ENCODE measurements at regions not wholly inside any gene's neighbourhood (a gene's known extent, or its start where the extent isn't known, plus 50 kb on each side); places are given as distances from the start of the nearest gene placed in this dataset.

DNA sequence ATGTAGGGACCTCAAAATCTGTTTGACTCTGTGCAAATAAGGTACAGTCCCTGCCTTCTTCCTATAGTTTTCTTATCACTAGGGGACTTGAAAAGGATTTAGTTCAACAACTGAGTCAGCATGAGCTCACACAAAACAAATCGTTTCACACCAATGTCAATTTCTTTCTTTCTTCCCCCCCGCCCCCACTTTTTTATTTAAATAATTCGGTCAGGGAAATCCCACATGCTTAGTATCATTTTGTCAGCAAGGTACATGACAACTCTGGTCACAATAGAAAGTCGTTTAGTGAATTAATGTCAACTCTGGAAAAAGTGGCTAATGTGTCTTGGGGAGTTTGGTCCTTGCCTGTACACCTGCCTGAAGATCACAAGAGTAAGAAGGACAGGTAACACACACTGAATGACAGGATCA is 232.2 kb upstream of the PLEKHG7 start:
- Mint-ChIP-seq H3K36me3 (no peaks in the 10 kb centered on the region), H3K27ac (no peak overlapping the region), H3K9me3 (peaks cover 6% of the 10 kb centered on the region), H3K27me3 (no peaks in the 10 kb centered on the region), H3K4me3 (no peak overlapping the region), H3K4me1 (ENCODE audit: unreplicated experiment) (peaks cover 28% of the 10 kb centered on the region)
- TF ChIP-seq, protein P1, sequence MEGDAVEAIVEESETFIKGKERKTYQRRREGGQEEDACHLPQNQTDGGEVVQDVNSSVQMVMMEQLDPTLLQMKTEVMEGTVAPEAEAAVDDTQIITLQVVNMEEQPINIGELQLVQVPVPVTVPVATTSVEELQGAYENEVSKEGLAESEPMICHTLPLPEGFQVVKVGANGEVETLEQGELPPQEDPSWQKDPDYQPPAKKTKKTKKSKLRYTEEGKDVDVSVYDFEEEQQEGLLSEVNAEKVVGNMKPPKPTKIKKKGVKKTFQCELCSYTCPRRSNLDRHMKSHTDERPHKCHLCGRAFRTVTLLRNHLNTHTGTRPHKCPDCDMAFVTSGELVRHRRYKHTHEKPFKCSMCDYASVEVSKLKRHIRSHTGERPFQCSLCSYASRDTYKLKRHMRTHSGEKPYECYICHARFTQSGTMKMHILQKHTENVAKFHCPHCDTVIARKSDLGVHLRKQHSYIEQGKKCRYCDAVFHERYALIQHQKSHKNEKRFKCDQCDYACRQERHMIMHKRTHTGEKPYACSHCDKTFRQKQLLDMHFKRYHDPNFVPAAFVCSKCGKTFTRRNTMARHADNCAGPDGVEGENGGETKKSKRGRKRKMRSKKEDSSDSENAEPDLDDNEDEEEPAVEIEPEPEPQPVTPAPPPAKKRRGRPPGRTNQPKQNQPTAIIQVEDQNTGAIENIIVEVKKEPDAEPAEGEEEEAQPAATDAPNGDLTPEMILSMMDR (conservative IDR thresholded peaks at IDR 0.05) = no peak
- no peak for DNase-seq (ENCODE audit: extremely low spot score, unreplicated experiment)

DNA sequence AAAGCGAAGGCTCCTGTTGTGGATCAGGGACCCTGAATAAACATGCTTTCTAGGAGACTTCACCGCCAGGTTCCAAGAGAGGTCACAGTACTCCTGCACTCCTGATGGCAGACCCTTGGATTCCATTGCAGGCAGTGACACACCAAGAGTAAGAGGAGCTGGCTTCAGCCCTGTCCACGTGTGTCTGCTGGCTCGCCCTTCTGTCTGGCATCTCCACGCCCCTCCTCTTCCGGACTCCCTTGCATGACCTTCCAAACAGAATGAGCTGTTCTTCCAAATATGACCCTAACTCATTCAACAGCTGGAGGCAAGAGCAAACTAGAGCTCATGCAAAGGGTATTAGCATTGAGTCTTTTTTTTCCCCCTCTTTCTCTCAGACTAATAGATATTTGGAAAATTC is 233.0 kb upstream of the PLEKHG7 start:
- no peak overlapping the region for H3K4me3 Mint-ChIP-seq

DNA sequence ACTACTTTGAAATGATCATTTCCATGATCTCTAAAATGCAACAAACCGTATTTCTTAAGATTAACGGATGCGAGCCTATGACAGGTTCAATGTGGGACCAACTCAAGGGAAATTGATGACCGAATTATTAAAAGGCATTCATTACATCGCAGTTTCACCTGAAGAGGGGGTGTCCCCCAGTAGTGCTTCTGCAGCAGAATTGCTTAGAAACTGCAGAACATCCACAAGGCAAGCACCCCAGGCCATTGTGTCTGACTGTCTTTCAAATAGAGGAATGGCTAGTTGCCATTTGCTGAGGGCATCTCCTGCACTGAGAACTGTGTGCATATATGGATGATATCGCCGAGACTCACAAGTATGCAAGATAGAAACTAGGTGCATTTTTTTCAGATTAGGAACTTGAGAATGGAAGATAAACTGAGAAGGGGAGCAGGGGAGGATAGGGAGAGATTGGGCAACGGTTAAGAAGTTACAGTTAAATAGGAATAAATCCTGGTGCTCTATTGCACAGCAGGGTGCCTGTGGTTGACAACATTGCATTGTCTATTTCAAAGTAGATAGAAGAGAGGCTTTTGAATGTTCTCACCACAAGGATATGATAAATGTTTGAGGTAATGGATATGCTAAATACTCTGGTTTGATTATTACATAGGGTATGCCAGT is 234.3 kb upstream of the PLEKHG7 start:
- DNase-seq (ENCODE audit: extremely low spot score, unreplicated experiment) = no peak
- H3K4me3 Mint-ChIP-seq = no peak overlapping the region
- peaks cover 5% of the 10 kb centered on the region for H3K9me3 Mint-ChIP-seq
- TF ChIP-seq, protein P1 (conservative IDR thresholded peaks at IDR 0.05) = no peak
- H3K4me1 Mint-ChIP-seq (ENCODE audit: unreplicated experiment) = peaks cover 34% of the 10 kb centered on the region
- H3K27me3 Mint-ChIP-seq = no peaks in the 10 kb centered on the region
- H3K36me3 Mint-ChIP-seq = no peaks in the 10 kb centered on the region
- no peak overlapping the region for H3K27ac Mint-ChIP-seq

More for the DNA sequence above, 233.0 kb upstream of the PLEKHG7 start:
- peaks cover 30% of the 10 kb centered on the region for H3K4me1 Mint-ChIP-seq (ENCODE audit: unreplicated experiment)
- H3K27ac Mint-ChIP-seq = no peak overlapping the region
- H3K9me3 Mint-ChIP-seq = peaks cover 5% of the 10 kb centered on the region
- no peak for DNase-seq (ENCODE audit: extremely low spot score, unreplicated experiment)
- TF ChIP-seq, protein P1 (conservative IDR thresholded peaks at IDR 0.05) = no peak
- no peaks in the 10 kb centered on the region for H3K36me3 Mint-ChIP-seq
- no peaks in the 10 kb centered on the region for H3K27me3 Mint-ChIP-seq

DNA sequence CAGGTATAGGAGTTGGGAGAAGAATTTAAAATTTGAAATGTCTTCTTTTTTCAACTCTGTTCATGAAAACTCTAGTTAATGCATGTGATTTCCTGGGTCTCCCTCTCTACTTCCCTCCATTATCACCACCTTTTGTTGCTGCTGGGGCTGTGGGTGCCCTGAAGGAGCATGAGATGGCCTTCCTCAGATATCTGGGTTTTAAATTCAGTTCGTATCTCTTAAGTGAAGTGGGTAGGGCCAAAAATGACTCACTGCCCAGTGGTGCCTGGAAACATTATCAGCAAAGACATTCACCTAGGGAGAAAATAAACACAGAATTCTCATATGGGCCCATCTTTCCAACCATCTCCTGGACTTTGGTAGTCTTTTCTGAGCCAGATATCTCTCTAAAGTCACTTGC is 234.9 kb upstream of the PLEKHG7 start:
- no peaks in the 10 kb centered on the region for H3K27me3 Mint-ChIP-seq
- H3K4me1 Mint-ChIP-seq (ENCODE audit: unreplicated experiment) = peaks cover 34% of the 10 kb centered on the region

DNA sequence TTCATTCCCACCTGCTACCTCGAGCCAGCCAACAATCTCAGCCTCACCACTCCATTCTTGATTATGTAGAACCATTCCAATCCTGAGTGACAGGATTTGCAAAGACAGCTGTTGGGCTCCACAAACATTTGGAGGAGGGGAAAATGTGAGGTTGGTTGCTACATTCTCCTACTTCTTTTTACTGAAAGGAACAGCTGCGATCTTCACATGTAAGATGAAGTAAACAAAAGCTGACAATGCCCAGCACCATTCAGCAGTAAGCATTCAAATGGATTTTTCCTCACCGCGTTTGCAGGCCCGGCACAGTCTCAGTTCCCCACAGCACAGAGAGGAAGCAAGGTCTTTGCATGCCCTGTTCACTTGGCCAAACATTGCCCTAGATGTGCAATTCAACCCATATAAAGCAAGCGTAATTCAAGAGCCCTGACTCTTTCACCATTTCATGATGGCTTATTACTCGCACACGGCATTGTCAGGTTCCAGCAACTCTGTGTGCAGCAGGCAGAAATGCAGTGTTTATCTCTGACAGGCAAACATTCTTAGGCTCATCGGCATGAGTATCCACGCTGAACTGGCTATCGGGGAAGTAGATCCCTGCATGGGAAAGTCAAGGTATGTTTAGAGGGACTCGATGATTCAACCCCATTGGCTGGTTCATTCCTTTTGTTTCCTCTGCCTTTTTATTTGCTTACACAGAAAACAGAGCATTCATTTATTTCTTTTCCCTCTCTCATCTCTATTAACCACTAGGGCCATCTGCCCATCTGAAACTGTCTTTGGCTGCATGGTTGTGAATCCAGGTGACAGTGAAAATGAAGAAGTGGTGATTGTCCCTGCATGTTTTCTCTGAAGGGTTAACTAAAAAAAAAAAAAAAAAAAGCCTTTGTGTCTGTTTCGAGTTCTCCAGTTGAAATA is 236.1 kb upstream of the PLEKHG7 start:
- H3K9me3 Mint-ChIP-seq = peaks cover 5% of the 10 kb centered on the region
- H3K4me1 Mint-ChIP-seq (ENCODE audit: unreplicated experiment) = peaks cover 34% of the 10 kb centered on the region
- no peak for DNase-seq (ENCODE audit: extremely low spot score, unreplicated experiment)

More for the DNA sequence above, 234.9 kb upstream of the PLEKHG7 start:
- H3K9me3 Mint-ChIP-seq = peaks cover 5% of the 10 kb centered on the region
- no peaks in the 10 kb centered on the region for H3K36me3 Mint-ChIP-seq
- no peak overlapping the region for H3K27ac Mint-ChIP-seq
- TF ChIP-seq, protein P1 (conservative IDR thresholded peaks at IDR 0.05) = no peak
- no peak for DNase-seq (ENCODE audit: extremely low spot score, unreplicated experiment)
- H3K4me3 Mint-ChIP-seq = no peak overlapping the region

More for the DNA sequence above, 236.1 kb upstream of the PLEKHG7 start:
- Mint-ChIP-seq H3K36me3 (no peaks in the 10 kb centered on the region), H3K27me3 (no peaks in the 10 kb centered on the region), H3K27ac (no peak overlapping the region), H3K4me3 (peak overlapping the region; percentile 23)
- TF ChIP-seq, protein P1 (conservative IDR thresholded peaks at IDR 0.05) = no peak

All from type B pancreatic cell (in vitro differentiated cells).